AG04449 (cell line): ENCODE measurements at regions not wholly inside any gene's neighbourhood (a gene's known extent, or its start where the extent isn't known, plus 50 kb on each side); places are given as distances from the start of the nearest gene placed in this dataset.

Experiments
- CTCF ChIA-PET: fragments of 350-600 bp; formaldehyde crosslinking; extraction: SDS; loops from one replicate; lab custom pipeline; 2021; ENCODE audit warnings: antibody characterized with exemption; lab: Yijun Ruan, JAX
- POLR2A ChIA-PET: fragments of 400-600, 350-600 bp; formaldehyde crosslinking; extraction: SDS; loops from one replicate; lab custom pipeline; 2020; ENCODE audit warnings: antibody characterized with exemption, inconsistent platforms; lab: Yijun Ruan, JAX
- DNase-seq: peaks from one replicate; pipeline ENCODE4 v3.0.0-alpha.2; 2010; ENCODE audit warnings: low read depth, low spot score
- H3K4me3 ChIP-seq: 2 replicates; pipeline ENCODE4 v1.5.1; 2011; ENCODE audit warnings: low read depth, mild to moderate bottlenecking, control low read depth, low read length
- CTCF ChIP-seq: IDR thresholded peaks from one replicate; pipeline ENCODE4 v1.5.1; 2011; ENCODE audit warnings: mild to moderate bottlenecking, moderate library complexity, low read length, control low read depth, inconsistent platforms; ENCODE audit not compliant: insufficient read depth; ENCODE audit errors: missing control alignments

- ChIA-PET CTCF (no interaction called here), POLR2A (no interaction called here)
- TF ChIP-seq CTCF, result no peak
- no peak overlapping the region for H3K4me3 ChIP-seq
- DNase-seq, result no peak
These were observed 203.0 kb upstream of the CCDC179 start for GRCh38 chr11:23063276-23063675.

GRCh38 chr11:23078289-23078971 is 218.2 kb upstream of the CCDC179 start:
- TF ChIP-seq CTCF, result no peak
- 0 out of 2 replicates have a peak overlapping the region, but pooled peaks have one; percentile 15 for H3K4me3 ChIP-seq
- peak; percentile 21 for DNase-seq
- CTCF ChIA-PET, result interaction anchor here (1.1 kb wide), 1 partner anchor 57 kb away, joined by 3 read pairs; no protein-coding TSS in a partner anchor
- POLR2A ChIA-PET, result no interaction called here

GRCh38 chr11:23079382-23079813 is 219.1 kb upstream of the CCDC179 start:
- POLR2A ChIA-PET, result no interaction called here
- CTCF ChIA-PET, result no interaction called here
- no peak overlapping the region for H3K4me3 ChIP-seq
- DNase-seq, result peak; percentile 24
- no peak for TF ChIP-seq CTCF

- POLR2A ChIA-PET, result no interaction called here
- CTCF ChIA-PET, result no interaction called here
- DNase-seq, result no peak
- H3K4me3 ChIP-seq, result no peak overlapping the region
- no peak for TF ChIP-seq CTCF
These were observed 227.1 kb upstream of the CCDC179 start for GRCh38 chr11:23087407-23087806.

GRCh38 chr11:23090659-23091058 is 230.4 kb upstream of the CCDC179 start:
- DNase-seq, result no peak
- TF ChIP-seq CTCF, result no peak
- H3K4me3 ChIP-seq, result no peak overlapping the region
- ChIA-PET CTCF (no interaction called here), POLR2A (no interaction called here)

GRCh38 chr11:23095650-23096189 is 235.4 kb upstream of the CCDC179 start:
- DNase-seq, result no peak
- POLR2A ChIA-PET, result interaction anchor here (0.8 kb wide), 1 partner anchor 13 kb away, joined by 3 read pairs; no protein-coding TSS in a partner anchor
- no peak for TF ChIP-seq CTCF
- no peak overlapping the region for H3K4me3 ChIP-seq
- CTCF ChIA-PET, result interaction anchor here (4.2 kb wide), 1 partner anchor 18 kb away, joined by 20 read pairs; no protein-coding TSS in a partner anchor
